GM12878 (cell line): ENCODE measurements at regions not wholly inside any gene's neighbourhood (a gene's known extent, or its start where the extent isn't known, plus 50 kb on each side); places are given as distances from the start of the nearest gene placed in this dataset.

Experiments used
- ATAC-seq: fragments of 200-7000 bp; cut with Tn5 transposase; 3 replicates; pipeline ENCODE4 v1.9.1; 2020; ENCODE audit warnings: mild to moderate bottlenecking, moderate library complexity
- BruUV-seq: library from RNA; stranded (reverse); fragments of 400-500 nt; replicated peaks from 2 replicates; lab custom pipeline; 2021; lab: Mats Ljungman, UMichigan
- CTCF ChIA-PET: fragments of 300-600 bp; sonication (Branson Sonifier 250); formaldehyde crosslinking; extraction: SDS; loops from one replicate; lab custom pipeline; 2021; ENCODE audit warnings: inconsistent platforms; lab: Yijun Ruan, JAX
- POLR2A ChIA-PET: fragments of 350-600 bp; formaldehyde crosslinking; extraction: SDS; loops from one replicate; lab custom pipeline; 2021; ENCODE audit warnings: inconsistent platforms; lab: Charles Lee
- RAD21 ChIA-PET: fragments of 300-600 bp; sonication (Branson Sonifier 250); formaldehyde crosslinking; loops from one replicate; lab custom pipeline; 2023; ENCODE audit warnings: antibody characterized with exemption; ENCODE audit not compliant: unreplicated experiment; lab: Charles Lee
- SMC1A ChIA-PET: fragments of 300-600 bp; sonication (Branson Sonifier 250); formaldehyde crosslinking; loops from one replicate; lab custom pipeline; 2023; ENCODE audit not compliant: unreplicated experiment, uncharacterized antibody; lab: Charles Lee
- DNase-seq: peaks from one replicate; pipeline ENCODE4 v3.0.0-alpha.2; 2011; ENCODE audit warnings: low read depth, low spot score
- FAIRE-seq: peaks from 3 replicates; lab custom pipeline; 2011; peaks lifted over from hg19 to GRCh38; lab: Jason Lieb, UNC
- H2AFZ ChIP-seq: 2 replicates; pipeline ENCODE4 v1.6.0; 2011; ENCODE audit warnings: low read depth, low read length, control low read depth; ENCODE audit not compliant: control insufficient read depth
- H3K27ac ChIP-seq: 2 replicates; pipeline ENCODE4 v1.5.1; 2011; ENCODE audit warnings: control low read depth; ENCODE audit not compliant: control insufficient read depth, insufficient read depth
- H3K27me3 ChIP-seq, 2 experiments: replicated peaks in 1 of 2; 2 replicates each; pipeline versions ENCODE4 v1.6.0 to v1.6.1; 2011; ENCODE audit warnings: low read length in 1 of 2; ENCODE audit not compliant: control insufficient read depth in 2 of 2, insufficient read depth in 2 of 2
- H3K36me3 ChIP-seq, 2 experiments: 2 replicates each; pipeline ENCODE4 v1.5.1; 2011; ENCODE audit warnings: low read length in 1 of 2; ENCODE audit not compliant: control insufficient read depth in 2 of 2, insufficient read depth in 2 of 2
- H3K4me1 ChIP-seq: 2 replicates; pipeline ENCODE4 v1.6.1; 2011; ENCODE audit warnings: mild to moderate bottlenecking, low read length, moderate library complexity, mixed read lengths; ENCODE audit not compliant: control insufficient read depth, insufficient read depth
- H3K4me2 ChIP-seq: 2 replicates; pipeline ENCODE4 v1.6.0; 2011; ENCODE audit warnings: control low read depth; ENCODE audit not compliant: control insufficient read depth, insufficient read depth
- H3K4me3 ChIP-seq: fragments of 200-600 bp; sonication (generic); 2 replicates; pipeline ENCODE4 v1.5.1; 2016
- H3K79me2 ChIP-seq: 2 replicates; pipeline ENCODE4 v1.6.0; 2011; ENCODE audit warnings: low read length; ENCODE audit not compliant: control insufficient read depth, insufficient read depth
- H3K9ac ChIP-seq: 2 replicates; pipeline ENCODE4 v1.8.0; 2011; ENCODE audit warnings: low read length, control low read depth, mixed read lengths; ENCODE audit not compliant: control insufficient read depth, insufficient read depth
- H3K9me3 ChIP-seq: replicated peaks from 3 replicates; pipeline ENCODE4 v1.5.1; 2011; ENCODE audit warnings: mild to moderate bottlenecking, low read length; ENCODE audit not compliant: control insufficient read depth, insufficient read depth
- H4K20me1 ChIP-seq: 2 replicates; pipeline ENCODE4 v1.6.0; 2011; ENCODE audit not compliant: control insufficient read depth, insufficient read depth
- MYC ChIP-seq: IDR thresholded peaks from 2 replicates; pipeline ENCODE4 v1.6.1; 2011; ENCODE audit warnings: mild to moderate bottlenecking, low read length, moderate library complexity, inconsistent platforms; ENCODE audit not compliant: insufficient read depth, insufficient replicate concordance, insufficient read length, severe bottlenecking
- NBN ChIP-seq: fragments of 450-650 bp; IDR thresholded peaks from 2 replicates; pipeline ENCODE4 v1.6.1; 2016
- POLR2AphosphoS2 ChIP-seq: IDR thresholded peaks from 2 replicates; pipeline ENCODE4 v1.6.1; 2011; ENCODE audit warnings: low read depth, mild to moderate bottlenecking, low read length, improper control_type of control experiment, moderate library complexity
- SREBF1 ChIP-seq: IDR thresholded peaks from 2 replicates; pipeline ENCODE4 v1.6.1; 2012; ENCODE audit warnings: mild to moderate bottlenecking, low read length
- TAF1 ChIP-seq: IDR thresholded peaks from 2 replicates; pipeline ENCODE4 v1.6.1; 2011; ENCODE audit warnings: mild to moderate bottlenecking, low read depth, low read length, borderline replicate concordance
- ZNF24 ChIP-seq: fragments of 450-650 bp; IDR thresholded peaks from 2 replicates; pipeline ENCODE4 v1.6.1; 2017; ENCODE audit warnings: antibody characterized with exemption, mild to moderate bottlenecking
- whole genome bisulfite sequencing: methylation state at CpG from one replicate; pipeline ENCODE4 v1.1.6; 2016; ENCODE audit warnings: low lambda C conversion rate; ENCODE audit not compliant: insufficient replicate concordance, insufficient coverage; ENCODE audit errors: missing lambda C conversion rate; 5-methylcytosine and 5-hydroxymethylcytosine counted together
- in situ Hi-C: fragments of 300-500 bp; cut with MboI; formaldehyde crosslinking; loops from 9 replicates; pipeline ENCODE4 v1.14.3; 2018; ENCODE audit warnings: mixed read lengths
- intact Hi-C: fragments of 100-400 bp; cut with micrococcal nuclease; formaldehyde crosslinking; loops from one replicate; pipeline ENCODE4 v1.14.2; 2022; ENCODE audit not compliant: unreplicated experiment
- TF ChIP-seq, protein P1 (sequence below): fragments of 450-650 bp; IDR thresholded peaks from 2 replicates; pipeline ENCODE4 v1.6.1; 2016; ENCODE audit warnings: mild to moderate bottlenecking, moderate library complexity, borderline replicate concordance

DNA sequence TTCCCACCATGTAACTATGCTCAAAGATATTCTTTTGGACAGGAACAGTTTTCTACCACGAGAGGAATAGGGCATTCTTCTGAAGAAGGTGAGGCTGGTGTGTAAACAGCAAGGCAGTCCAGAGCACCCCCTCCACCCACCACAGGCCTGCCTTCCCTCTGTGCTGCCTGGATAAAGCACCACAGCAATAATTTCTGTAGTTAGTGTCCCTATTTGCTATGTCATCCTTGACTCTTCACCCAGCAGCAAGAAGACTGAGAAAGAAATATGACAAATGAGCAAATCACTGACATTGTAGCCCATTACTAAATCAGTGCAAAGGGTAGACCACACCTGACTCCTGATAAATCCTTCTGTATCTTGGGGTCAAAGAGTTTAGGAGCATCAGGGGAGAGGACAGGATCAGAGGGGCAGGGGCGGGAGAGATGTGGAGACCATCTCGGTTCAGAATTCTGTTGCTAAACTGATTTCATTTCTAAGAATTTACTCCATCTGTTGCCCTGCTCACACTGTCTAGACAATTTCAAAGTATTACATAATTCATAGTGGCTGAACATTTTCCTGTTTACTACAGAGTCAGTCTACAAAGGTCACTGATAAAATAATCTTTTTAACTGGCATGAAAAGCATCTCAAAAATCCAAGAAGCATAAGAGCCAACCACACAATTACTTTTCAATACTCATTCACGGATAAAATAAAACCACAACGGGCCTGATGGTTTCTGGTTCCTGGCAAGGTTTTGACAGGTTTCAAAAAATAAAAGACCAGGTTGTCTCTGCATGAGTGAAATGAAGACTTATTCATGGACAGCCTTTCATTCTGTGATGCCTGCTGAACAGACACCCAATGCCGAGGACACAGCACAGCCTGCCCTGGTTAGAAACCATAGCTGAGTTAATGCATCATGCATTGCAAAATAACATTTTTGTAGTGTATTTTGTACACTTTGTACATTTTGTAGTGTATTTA is 88.4 kb upstream of the IRS2 start (continued):
- TF ChIP-seq, protein P1, sequence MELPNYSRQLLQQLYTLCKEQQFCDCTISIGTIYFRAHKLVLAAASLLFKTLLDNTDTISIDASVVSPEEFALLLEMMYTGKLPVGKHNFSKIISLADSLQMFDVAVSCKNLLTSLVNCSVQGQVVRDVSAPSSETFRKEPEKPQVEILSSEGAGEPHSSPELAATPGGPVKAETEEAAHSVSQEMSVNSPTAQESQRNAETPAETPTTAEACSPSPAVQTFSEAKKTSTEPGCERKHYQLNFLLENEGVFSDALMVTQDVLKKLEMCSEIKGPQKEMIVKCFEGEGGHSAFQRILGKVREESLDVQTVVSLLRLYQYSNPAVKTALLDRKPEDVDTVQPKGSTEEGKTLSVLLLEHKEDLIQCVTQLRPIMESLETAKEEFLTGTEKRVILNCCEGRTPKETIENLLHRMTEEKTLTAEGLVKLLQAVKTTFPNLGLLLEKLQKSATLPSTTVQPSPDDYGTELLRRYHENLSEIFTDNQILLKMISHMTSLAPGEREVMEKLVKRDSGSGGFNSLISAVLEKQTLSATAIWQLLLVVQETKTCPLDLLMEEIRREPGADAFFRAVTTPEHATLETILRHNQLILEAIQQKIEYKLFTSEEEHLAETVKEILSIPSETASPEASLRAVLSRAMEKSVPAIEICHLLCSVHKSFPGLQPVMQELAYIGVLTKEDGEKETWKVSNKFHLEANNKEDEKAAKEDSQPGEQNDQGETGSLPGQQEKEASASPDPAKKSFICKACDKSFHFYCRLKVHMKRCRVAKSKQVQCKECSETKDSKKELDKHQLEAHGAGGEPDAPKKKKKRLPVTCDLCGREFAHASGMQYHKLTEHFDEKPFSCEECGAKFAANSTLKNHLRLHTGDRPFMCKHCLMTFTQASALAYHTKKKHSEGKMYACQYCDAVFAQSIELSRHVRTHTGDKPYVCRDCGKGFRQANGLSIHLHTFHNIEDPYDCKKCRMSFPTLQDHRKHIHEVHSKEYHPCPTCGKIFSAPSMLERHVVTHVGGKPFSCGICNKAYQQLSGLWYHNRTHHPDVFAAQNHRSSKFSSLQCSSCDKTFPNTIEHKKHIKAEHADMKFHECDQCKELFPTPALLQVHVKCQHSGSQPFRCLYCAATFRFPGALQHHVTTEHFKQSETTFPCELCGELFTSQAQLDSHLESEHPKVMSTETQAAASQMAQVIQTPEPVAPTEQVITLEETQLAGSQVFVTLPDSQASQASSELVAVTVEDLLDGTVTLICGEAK = no peak
- TF ChIP-seq POLR2AphosphoS2 = no peak
- no peak for TF ChIP-seq SREBF1
- TF ChIP-seq ZNF24 = no peak

DNA sequence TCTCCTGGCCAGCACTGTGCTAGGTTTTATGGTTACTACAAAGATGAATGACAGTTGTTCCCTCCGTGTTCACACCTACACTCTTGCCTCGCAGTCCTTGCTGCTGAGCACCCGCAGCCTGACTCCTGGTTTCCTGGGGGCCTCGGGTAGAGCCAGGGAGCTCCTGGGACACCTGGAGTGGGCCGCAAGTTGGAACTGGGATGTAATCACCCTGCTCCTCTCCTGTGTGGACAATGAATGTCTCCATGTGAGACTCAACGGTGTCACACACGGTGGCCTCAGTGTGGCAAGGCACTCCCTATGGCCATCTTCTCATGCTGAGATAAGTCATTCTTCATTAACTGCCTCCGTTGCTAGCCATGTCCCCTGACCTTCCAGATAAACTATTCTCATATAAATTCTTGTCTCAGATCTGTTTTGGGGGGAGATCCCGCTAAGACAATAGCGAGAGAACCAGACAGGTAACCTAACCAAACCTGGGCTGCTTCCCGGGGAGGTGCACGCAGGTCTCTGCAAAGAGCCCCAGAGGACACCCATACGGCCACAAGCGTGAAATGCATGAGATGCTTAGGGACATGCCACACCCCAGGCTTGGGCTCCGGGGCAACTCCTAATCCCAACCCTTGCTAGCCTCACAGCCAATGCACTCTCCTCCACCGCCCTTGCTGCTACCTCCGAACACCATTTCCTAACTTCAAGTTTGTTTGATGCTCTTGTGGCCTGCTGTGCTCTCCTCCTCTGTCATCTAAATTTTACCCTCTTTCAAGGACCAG is 87.2 kb upstream of the IRS2 start:
- Histone ChIP-seq H4K20me1 (no peaks in the 10 kb centered on the region), H2AFZ (no peak overlapping the region), H3K4me2 (no peak overlapping the region), H3K4me3 (no peak overlapping the region), H3K9ac (no peak overlapping the region), H3K9me3 (no peaks in the 10 kb centered on the region), H3K27me3 (peaks cover 0 to 1% of the 10 kb centered on the region in 2 experiments; a peak in 1 of 4 replicates), H3K79me2 (no peaks in the 10 kb centered on the region), H3K36me3 (no peaks in the 10 kb centered on the region), H3K27ac (no peak overlapping the region), H3K4me1 (no peaks in the 10 kb centered on the region)
- 40% methylated on average over 17 of the region's 17 CpGs for WGBS
- TF ChIP-seq MYC = no peak
- no peak for TF ChIP-seq NBN
- TF ChIP-seq TAF1 = no peak
- RAD21 ChIA-PET = no interaction called here
- SMC1A ChIA-PET = no interaction called here
- DNase-seq (no peak), ATAC-seq (no peak), FAIRE-seq (no peak)
- in situ Hi-C loops = no loop called here
- intact Hi-C loops = no loop called here
- no TSS peak for BruUV-seq
- POLR2A ChIA-PET = no interaction called here
- CTCF ChIA-PET = no interaction called here
